ENCODE measurements at regions not wholly inside any gene's neighbourhood (a gene's known extent, or its start where the extent isn't known, plus 50 kb on each side); places are given as distances from the start of the nearest gene placed in this dataset.

DNA sequence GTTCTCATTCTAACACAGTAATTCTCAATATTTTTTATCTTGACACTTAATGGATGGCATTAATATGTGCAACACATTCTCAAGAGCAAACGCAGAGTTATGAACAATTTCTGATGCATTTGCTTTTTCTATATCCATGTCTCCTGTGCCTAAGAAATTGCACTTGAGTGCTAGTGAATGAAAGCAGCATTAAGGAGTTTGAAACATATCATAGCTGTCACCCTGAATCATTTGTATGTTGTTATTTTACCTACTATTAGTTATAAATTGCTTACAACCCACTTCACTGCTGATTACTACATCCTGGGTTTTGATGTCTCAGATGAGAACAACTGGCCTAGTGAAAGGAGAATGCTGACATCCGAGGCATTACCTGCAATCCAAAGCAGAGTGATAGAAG is 387.3 kb downstream of the RASEF start:
- TF ChIP-seq, protein P1, sequence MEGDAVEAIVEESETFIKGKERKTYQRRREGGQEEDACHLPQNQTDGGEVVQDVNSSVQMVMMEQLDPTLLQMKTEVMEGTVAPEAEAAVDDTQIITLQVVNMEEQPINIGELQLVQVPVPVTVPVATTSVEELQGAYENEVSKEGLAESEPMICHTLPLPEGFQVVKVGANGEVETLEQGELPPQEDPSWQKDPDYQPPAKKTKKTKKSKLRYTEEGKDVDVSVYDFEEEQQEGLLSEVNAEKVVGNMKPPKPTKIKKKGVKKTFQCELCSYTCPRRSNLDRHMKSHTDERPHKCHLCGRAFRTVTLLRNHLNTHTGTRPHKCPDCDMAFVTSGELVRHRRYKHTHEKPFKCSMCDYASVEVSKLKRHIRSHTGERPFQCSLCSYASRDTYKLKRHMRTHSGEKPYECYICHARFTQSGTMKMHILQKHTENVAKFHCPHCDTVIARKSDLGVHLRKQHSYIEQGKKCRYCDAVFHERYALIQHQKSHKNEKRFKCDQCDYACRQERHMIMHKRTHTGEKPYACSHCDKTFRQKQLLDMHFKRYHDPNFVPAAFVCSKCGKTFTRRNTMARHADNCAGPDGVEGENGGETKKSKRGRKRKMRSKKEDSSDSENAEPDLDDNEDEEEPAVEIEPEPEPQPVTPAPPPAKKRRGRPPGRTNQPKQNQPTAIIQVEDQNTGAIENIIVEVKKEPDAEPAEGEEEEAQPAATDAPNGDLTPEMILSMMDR (IDR thresholded peaks at IDR 0.05; ENCODE audit: low read depth, low read length): no peak
- DNase-seq (ENCODE audit: extremely low read depth, low read depth): no peak

DNA sequence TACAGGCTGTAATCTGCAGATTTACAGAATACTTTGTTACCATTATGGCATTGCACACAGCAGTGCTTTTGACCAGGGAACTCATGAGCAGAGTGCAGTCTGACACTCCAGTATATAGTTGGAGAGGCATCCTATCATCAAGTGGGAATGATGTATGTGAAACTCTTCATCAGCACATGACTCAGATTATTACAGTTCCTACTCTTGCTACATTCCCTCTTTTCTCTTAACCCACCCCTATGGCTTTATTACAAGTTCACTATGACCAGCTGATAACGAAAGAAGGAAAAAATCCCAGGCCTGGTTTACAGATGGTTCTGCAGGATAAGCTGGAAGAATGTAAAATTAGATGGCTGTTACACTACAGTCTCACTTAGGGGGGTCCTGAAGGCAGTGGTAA is 385.9 kb downstream of the RASEF start:
- TF ChIP-seq, protein P1 (IDR thresholded peaks at IDR 0.05; ENCODE audit: low read depth, low read length): no peak
- DNase-seq (ENCODE audit: extremely low read depth, low read depth): no peak

- TF ChIP-seq, protein P1 (IDR thresholded peaks at IDR 0.05; ENCODE audit: low read depth, low read length): no peak
- no peak for DNase-seq (ENCODE audit: extremely low read depth, low read depth)
Measured at GRCh38 chr9:82679472-82679871, 383.5 kb downstream of the RASEF start.

DNA sequence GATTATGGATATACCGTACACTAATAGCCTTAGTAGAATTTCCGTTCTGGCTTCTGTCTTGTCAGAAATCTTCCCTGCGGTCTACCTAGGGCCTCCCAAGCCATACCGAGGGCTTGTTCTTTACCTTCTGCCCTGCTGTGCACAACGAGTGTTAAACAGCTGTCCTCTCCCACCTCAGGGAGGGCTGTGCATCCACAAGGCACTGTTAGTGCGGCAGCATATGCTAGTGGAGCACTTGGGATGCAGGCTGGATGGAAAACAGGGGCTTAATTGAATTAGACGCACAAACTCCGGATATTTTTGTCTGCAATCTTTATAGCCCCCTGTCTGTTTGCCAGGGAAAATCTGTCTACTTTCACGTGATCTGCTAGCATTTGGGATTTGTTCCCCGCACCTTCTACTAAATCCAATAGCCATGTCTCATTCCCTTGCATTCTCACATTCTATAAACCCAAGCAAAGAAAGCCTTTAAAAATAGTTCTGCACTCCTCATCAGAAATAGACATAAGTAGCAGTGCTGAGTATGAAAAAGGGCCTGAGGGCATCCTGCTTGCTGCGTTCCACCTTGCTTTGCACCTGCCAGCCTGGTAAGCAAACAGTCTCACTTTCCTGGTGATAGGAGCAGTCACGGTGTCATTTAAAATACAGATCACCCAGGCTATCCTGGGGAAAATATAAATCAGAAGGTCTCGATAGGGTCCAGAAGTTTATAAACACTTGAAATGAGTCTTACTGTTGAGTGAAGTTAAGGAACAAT is 382.6 kb downstream of the RASEF start:
- DNase-seq (ENCODE audit: extremely low read depth, low read depth): no peak
- TF ChIP-seq, protein P1 (IDR thresholded peaks at IDR 0.05; ENCODE audit: low read depth, low read length): no peak

- DNase-seq (ENCODE audit: extremely low read depth, low read depth): no peak
- TF ChIP-seq, protein P1 (IDR thresholded peaks at IDR 0.05; ENCODE audit: low read depth, low read length): no peak
Measured at GRCh38 chr9:82681809-82682208, 381.1 kb downstream of the RASEF start.

GRCh38 chr9:82682431-82682830 is 380.5 kb downstream of the RASEF start:
- TF ChIP-seq, protein P1 (IDR thresholded peaks at IDR 0.05; ENCODE audit: low read depth, low read length): no peak
- DNase-seq (ENCODE audit: extremely low read depth, low read depth): no peak

- no peak for DNase-seq (ENCODE audit: extremely low read depth, low read depth)
- TF ChIP-seq, protein P1 (IDR thresholded peaks at IDR 0.05; ENCODE audit: low read depth, low read length): no peak
Measured at GRCh38 chr9:82695704-82696103, 367.2 kb downstream of the RASEF start.
